ENCODE measurements at regions not wholly inside any gene's neighbourhood (a gene's known extent, or its start where the extent isn't known, plus 50 kb on each side); places are given as distances from the start of the nearest gene placed in this dataset.

DNA sequence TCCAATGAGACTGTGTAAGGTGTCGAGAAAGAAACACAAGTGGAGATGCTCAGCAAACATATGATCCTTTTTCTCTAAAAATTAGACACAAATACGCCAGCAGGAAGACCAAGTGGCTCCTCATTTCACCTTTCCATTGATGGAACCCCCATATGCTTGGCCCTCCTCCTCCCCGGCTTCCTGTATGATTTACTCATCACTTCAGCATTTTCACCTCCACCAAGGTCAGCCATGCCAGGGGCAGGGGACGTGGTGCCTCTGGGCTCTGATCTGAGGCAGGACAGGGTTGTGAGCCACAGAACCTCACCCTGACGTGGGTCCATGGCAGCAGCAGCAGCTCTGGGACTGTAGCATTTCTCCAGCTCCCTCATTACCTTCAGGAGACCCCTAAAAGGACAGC is 116.8 kb upstream of the PFKP start:
- DNase-seq (ENCODE audit: low spot score) = no peak

DNA sequence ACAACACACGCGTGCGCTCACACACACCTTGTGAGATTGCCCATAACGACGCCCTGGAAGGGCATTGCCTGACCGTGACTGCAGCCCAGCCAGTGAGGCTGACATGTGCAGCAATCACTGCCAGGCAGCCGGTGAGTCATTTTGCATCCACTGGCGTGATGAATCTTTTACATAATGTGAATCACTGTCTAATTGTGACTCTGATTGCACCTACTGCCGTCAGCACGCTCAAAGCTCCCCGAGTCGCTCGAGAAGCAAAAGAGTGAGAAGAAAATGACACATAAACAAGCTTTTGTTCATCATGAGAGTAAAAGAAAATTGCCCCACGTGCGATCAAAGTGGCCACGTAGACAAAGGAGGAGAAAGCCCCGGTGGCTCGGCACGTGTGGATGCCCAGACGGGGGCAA is 117.4 kb upstream of the PFKP start:
- no peak for DNase-seq (ENCODE audit: low spot score)

DNA sequence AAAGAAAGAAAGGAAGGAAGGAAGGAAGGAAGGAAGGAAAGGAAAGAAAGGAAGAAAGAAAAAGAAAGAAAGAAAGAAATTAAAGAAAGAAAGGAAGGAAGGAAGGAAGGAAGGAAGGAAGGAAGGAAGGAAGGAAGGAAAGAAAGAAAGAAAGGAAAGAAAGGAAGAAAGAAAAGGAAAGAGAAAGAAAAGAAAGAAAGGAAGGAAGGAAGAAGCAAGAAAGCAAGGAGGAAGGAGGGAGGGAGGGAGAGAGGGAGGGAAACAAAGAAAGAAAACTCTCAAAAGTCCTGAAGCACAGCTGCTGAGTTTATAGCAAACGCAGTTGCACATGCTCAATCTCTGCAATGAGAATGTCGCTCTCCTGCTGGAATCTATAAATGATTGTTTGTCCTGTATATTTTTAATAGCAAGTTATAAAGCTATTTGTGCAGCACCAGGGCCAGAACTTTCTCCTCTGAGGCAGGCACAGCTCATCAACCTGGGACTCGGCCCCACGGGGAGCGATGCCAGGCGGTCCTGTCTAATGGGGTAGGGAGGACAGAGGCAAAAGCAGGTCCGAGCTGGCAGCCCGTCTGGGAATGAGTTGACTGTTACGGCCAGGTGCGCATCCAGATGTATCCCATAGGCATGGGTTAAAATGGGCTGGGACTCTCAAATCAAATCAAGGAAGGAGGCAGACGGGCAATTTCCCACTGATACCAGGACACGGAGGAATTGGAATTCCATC is 118.0 kb upstream of the PFKP start:
- DNase-seq (ENCODE audit: low spot score) = no peak

DNA sequence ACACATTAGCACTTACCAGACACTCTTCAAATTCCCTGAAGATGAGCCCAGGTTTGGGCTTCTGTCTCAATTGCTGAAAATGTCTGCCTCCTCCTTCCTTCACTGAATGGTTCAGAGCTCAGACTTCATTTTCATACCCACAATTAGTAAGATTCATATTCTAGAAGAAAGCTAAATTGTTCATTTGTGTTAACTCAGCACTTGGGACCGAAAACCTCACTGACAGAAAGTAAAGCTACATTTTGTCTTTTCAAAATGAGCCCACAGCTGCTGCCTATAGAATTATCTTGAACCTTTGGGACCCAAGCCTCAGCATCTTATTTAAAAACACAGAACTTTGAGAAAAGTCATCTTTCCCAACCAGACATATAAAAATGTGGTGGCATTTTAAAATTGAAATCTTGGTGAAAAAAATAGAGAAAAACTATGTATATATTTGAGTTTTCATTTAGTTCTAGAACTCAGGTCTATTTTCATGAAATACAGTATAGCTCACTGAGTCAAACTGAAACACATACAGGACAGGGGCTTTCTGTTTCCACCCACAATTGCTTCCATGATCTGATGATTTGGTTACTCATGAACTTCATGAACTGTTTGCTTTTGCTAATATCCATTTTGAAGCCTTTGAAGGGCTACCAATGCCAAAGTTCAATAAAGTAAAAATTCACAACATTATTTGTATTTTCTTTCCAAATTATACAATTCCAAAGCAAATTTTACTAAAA is 119.1 kb upstream of the PFKP start:
- no peak for DNase-seq (ENCODE audit: low spot score)

DNA sequence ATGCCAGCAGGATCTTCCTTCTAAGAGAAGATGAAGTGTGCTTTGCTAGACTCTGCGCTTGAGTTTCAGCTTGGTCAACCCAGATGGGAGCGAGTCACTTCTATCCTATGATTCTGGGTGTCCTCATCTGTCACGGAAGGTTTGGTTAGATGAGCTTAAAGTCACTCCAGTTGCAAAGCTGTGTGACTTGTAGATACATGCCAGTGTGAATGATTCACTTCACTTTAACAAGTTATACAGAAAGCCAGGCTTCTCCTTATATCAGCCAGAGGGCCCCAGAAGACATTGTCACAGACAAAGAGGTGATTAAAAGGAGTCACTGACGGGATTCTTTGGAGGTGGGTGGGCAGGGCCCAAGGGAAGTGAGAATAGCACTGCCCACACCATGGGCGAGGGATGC is 122.6 kb upstream of the PFKP start:
- no peak for DNase-seq (ENCODE audit: low spot score)

DNA sequence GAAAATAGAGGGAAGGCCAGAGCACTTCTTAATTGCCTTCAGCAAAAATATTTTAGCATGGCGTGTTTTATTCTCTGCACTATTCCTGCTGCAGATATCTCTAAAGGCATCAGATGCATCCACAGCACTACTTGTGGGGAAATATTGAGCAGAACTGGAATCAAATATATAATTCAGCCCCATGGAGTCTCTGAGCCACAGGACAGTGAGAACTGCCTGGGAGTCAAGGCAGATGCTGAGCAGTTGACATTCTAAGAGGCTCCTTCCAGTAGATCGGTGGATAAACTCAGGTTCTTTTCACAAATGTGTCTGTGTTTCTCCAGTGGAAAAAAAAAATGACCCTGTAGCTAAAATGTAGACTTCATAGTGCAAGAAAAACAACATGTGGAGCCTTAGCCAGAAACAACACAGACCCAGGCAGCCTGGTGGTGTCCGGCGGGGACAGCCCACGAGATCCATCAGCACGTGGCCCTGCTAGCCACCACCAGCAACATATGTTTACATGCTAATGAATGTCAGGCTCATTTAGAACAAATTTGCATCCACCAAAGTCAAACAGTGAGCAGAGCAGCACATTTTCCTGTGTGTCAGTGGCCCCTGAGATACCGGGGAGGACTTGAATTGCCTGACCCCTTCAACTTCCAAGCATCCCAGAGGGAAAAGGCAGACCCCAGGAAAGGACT is 123.3 kb upstream of the PFKP start:
- no peak for DNase-seq (ENCODE audit: low spot score)

DNA sequence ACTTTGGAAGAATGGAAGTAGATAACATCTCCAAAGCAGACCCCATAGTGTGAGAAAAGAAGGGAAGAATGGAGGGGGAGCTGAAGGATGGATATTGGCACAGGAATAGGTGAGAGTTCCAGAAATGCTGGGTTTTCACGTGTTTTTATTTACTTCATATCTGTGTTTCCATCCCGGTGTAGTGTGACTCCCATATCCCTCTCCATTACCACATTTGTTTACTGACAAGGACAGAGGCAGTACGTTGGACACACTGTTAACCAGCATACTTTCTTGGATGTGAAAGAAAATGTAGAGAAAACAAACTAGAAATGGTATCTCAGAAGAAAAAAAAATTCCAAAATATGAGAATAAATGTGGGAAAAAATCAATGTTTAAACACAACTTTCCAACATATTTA is 124.4 kb upstream of the PFKP start:
- DNase-seq (ENCODE audit: low spot score) = no peak

DNA sequence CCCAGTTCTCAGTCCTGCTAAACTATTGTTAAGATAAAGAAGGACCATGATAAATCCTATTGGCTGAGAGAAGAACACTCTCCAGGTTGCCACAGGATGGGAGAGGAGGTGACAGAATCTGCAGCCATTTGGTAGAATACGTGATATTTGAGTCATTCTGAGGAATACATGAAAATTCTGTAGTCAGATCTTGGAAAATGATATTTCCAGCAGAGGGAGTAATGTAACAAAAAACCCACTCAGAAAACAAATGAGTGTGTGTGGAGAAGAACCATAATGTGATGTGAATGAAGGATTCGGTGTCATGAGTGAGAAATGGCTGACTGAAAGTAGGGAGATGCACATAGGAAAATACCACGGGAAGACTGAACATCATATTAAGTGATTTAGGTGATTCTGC is 128.5 kb upstream of the PFKP start:
- no peak for DNase-seq (ENCODE audit: low spot score)

DNA sequence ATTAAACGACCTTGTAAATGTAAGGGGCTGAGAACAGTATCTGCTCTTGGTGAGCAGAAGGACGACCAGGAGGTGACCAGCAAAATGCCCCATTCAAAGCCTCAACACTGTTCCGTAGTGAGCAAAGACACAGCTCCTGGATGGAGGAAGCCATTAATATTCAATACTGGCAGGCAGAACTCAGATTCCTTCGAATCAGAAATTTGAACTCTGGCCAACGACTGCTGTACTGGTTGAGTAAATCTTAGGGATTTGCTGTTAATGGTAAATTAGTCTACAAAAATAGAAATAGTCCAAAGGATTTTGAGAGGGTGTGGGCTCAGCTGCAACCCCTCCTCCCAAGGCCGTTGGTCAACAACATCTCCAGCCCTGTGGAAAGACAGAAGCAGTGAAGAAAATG is 130.5 kb upstream of the PFKP start:
- DNase-seq (ENCODE audit: low spot score) = no peak

DNA sequence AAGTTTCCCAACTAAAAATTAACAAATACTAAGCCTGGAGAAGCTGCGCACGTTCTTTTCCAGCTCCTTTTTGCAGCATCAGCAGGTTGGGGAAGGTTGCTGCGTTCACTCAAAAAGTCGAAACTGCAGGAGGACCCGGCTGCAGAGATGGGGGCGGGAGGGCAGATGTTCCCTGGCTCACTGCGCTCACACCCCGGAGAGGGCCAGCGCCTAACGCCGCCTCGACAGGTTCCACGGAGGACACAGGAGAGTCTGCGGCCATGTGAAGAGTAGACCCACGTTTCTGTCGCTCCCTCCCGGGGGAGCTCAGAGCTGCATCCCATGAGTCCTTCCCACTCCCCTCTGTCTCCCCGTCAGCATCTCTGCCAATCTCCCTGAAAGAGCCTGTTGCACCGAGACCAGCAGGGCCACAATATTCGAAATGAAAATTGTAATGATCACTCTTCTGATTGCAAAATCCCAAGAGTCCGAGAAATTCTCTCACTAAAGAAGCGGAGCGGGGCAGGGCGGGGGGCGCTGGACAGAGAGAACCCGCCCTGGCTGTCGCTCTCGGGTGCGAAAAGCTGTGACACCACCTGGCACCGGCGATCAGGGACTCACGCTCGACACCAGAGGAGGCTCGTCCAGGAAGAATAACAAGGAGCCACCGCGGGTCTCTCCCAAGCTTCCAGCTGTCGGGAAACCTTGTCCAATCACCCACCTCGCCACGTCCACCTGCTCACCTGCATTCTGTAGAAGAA is 131.5 kb upstream of the PFKP start:
- DNase-seq (ENCODE audit: low spot score) = no peak

DNA sequence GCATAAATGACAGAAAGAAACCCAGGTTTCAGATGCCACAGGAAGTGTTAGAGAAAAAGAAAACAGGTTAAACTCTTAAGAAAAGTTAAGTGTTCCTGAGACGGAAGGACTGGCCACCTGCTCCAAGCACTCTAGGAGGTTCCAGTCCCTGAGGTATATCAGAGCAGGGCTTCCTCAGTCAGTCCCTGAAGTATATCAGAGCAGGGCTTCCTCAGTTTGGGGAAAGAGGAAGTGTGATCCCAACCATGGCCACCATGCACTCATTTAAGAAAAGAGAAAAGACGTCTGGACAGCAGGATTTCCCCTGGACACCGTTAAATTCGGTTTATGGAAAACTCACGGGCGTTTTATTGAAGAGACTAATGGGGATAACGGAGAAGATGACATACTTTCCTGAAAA is 133.4 kb upstream of the PFKP start:
- DNase-seq (ENCODE audit: low spot score) = no peak

DNA sequence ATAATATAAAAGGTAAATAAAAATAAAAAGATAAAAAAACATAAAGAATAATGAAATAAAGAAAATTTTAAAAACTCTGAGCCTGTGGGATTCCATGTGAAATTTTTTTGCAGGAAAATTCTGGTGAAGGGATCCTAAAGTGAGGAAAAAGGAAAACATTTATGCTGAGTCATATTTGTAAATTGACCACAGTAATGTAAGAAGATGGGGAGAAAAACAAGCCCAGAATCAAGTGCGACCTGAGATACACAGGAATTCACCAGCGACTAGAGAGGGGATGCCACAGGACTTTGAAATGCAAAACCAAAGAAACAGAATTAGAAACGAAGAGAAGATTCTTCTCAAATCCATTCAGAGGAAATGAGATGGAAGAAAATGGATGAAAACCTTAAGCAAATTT is 133.8 kb upstream of the PFKP start:
- DNase-seq (ENCODE audit: low spot score) = no peak

DNA sequence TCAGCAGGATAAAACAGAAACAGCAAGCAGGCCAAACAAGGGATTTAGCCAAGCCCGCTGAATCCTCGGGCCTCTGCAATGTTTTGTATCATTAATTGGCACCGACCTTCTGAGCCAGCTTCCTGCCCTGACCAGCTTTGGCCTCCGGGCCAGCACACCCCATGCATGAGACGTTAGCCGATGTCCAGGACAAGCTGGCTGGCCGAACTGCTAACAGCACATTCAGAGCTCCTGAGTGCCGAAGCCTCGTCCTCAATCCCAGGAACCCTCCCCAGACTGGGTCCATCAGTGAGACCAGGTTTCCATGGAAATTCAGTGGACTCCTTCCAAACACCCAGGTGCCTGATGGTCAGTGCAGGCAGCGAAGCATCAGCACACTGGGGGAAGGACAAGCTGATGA is 134.3 kb upstream of the PFKP start:
- no peak for DNase-seq (ENCODE audit: low spot score)

DNA sequence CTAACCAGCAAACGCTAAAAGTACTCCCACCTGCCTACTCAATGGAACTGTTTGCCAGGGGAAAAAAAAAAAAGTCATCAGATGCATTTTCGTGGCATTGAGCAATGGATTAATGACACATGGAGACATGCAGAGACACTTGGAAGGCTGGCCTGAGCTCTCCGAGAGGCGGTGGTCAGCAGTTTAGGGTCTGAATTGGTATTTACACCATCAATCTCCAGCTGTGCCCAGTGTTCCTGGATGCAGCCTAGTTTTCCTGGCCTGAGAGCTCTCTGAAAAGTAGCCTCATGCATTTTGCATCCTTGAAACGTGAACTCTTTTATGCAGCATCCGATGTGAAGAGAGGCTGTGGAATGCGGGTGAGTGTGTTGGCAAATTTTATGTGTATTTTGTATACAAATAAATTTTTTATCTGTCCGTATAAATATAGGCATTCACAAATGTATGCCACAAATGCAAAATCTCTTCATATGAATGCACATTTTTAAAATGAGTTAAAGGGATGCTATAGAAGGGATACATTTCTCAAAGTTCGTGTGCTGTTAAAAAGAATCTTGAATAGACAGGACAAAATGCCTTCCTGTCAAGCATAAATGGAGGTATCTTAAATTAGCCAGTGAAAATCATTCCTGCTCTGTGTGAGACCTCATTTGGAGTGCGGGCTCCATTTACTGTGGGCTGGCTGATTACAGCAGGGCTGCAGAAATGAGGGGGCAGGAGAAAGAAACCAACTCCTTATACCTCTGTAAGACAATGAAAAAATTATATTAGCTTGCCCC is 137.7 kb upstream of the PFKP start:
- DNase-seq (ENCODE audit: low spot score) = no peak

DNA sequence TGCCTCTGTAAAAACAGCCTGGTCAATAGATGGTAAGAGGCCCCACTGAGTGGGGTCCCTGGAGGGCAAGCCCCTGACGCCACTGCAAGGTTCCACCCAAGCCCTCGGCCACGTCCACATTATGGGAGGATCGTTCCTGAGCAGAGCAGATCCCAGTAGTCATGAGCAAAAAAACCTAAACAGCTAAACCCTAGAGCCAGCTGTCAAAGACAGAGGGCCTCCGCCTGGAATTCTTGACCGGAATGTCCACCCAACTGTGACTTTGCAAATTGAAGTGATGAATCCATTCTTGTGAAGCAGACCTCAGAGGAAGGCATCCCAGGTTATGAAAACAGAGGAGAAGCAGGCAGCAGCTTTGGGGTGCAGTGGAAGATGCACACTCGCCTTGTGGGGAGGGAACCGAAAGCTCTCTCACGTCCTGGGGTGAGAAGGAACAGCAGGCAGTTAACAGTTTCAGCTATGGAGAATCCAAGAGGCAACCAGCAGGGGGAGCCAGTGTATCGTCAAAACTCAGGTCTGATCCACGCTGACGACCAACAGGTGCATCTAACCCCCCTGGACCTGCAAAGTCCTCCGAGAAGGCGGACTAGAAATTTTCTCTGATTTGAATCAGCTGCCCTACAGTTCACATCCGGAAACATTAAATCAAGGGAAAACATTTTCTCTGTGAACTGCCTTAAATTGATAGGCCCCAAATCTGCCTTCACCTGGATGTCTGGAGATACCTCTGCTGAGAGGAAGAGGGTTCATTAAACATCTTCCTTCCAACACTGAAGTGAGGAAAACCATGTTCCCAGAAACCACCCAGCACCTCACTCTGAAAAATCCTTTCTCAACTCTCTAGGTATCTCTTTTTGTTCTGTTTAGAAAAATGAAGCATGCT is 139.1 kb upstream of the PFKP start:
- DNase-seq (ENCODE audit: low spot score) = no peak

DNA sequence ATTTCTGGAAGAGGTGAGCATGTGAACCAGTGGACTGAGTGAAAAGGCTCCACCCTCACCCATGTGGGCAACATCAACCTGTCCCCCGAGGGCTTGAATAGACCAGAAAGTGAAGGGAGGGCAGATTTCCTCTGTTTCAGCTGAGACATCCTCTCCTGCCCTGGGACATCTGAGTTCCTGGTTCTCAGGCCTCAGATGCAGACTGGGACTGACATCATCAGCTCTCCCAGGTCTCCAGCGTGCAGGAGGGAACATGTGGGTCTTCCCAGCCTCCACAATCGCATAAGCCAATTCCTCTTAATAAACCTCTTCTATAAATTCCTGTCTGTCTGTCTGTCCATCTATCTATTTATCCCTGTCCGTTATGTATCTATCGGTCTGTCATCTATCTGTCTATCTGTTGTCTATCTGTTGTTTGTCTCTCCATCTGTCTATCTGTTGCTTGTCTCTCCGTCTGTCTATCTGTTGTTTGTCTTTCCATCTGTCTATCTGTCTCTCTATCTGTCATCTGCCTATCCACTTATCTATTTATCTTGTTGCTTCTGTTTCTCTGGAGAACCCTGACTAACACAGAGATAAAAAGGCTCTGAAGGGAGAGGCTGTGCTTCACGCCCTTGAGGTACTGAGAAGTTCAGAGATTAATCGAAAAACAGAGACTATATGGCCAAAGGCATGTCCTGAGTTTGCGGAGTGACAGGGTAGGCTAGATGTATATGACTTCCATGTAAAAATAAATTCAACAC is 140.3 kb upstream of the PFKP start:
- DNase-seq (ENCODE audit: low spot score) = no peak

DNA sequence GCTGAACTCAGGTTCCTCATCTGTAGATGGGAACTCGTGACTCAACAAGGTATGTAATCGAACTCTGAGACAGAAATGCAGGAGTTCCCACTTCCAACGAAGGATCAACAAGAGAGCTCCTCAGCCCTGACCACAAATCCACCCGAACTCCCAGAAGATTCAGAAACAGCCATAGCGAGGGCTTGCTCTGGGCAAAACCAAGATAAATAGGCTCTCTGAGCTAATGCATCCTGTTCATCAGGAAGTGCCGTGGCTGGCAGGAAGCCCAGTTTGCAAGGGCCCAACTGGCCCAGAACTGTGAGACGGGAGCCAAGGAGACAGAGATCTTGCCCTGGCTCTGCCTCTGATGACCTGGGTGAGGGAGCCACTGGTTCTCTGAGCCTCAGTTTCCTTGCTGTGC is 141.7 kb upstream of the PFKP start:
- DNase-seq (ENCODE audit: low spot score) = no peak

DNA sequence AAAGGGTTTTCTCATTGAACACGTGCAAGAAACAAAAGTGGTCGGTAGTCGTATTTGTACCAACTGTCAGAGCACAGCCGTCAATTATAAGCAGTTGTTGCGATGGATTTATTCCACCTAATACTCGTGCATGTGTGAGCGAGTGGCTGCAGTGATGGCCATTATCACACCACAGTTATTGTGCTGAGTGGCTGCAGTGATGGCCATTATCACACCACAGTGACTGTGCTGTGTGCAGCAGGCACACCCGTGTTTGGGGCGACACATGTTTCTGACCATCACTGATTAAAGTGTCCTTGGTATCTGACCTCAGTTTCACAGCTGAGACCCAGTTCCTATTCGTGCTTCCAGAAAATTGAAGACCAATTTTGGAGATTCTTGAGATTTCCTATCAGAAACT is 142.9 kb upstream of the PFKP start:
- DNase-seq (ENCODE audit: low spot score) = no peak

DNA sequence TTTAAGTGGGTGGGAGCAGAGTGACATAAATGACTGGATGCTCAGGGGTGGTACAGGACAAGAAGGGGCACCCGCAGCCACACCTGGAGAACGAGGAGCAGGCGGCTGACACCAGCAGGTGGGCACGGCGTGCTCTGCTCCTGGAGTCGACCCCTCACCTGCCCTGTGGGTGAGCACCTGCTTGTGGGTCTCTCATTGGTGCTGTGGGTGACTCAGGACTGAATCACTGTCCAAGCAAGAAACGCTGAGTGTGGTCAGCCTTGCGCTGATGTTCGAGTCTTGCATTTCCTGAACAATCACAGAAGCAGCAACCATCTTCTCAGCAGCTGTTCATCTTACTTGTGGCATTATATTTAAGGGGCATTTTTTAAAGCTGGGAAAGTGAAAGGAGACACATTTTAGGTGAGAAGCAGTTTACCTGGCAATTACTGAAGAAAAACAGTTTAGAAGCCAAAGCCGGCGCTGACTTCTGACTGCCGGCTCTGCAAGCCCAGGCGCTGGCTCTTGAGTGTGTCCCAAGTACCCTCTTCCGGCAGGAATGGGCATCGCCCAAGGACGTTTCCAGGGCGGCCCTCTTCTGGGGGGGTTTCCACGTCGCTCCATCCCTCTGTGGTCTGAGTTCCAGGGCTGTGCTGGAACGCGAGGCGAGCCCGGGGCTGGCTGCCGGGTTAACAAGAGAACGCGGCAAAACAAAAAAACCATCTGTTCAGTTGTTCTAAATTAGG is 145.2 kb upstream of the PFKP start:
- no peak for DNase-seq (ENCODE audit: low spot score)
